Progenitor cell of endocrine pancreas (in vitro differentiated cells): ENCODE measurements at regions not wholly inside any gene's neighbourhood (a gene's known extent, or its start where the extent isn't known, plus 50 kb on each side); places are given as distances from the start of the nearest gene placed in this dataset.

ENCODE experiments used
- DNase-seq: peaks from one replicate; pipeline ENCODE4 v3.0.0; 2021; ENCODE audit warnings: low spot score; ENCODE audit not compliant: unreplicated experiment
- H3K27ac Mint-ChIP-seq: 2 replicates; pipeline ENCODE4 v1.8.0; 2021; ENCODE audit warnings: mild to moderate bottlenecking, moderate library complexity, mixed read lengths
- H3K27me3 Mint-ChIP-seq: 2 replicates; pipeline ENCODE4 v1.8.0; 2021; ENCODE audit warnings: mixed read lengths
- H3K36me3 Mint-ChIP-seq: 2 replicates; pipeline ENCODE4 v1.8.0; 2022; ENCODE audit warnings: mixed read lengths; ENCODE audit not compliant: insufficient read depth
- H3K4me1 Mint-ChIP-seq: 2 replicates; pipeline ENCODE4 v1.8.0; 2021; ENCODE audit warnings: low read depth, mixed read lengths
- H3K4me3 Mint-ChIP-seq: 2 replicates; pipeline ENCODE4 v1.8.0; 2021; ENCODE audit warnings: low read depth, mild to moderate bottlenecking, moderate library complexity, mixed read lengths
- H3K9me3 Mint-ChIP-seq: 2 replicates; pipeline ENCODE4 v1.8.0; 2021; ENCODE audit warnings: low read depth, mixed read lengths
- TF ChIP-seq, protein P1 (sequence below): fragments of 200-600 bp; sonication (generic); IDR thresholded peaks from one replicate; pipeline ENCODE4 v1.5.0; 2021; ENCODE audit warnings: antibody characterized with exemption, mild to moderate bottlenecking; ENCODE audit not compliant: unreplicated experiment

DNA sequence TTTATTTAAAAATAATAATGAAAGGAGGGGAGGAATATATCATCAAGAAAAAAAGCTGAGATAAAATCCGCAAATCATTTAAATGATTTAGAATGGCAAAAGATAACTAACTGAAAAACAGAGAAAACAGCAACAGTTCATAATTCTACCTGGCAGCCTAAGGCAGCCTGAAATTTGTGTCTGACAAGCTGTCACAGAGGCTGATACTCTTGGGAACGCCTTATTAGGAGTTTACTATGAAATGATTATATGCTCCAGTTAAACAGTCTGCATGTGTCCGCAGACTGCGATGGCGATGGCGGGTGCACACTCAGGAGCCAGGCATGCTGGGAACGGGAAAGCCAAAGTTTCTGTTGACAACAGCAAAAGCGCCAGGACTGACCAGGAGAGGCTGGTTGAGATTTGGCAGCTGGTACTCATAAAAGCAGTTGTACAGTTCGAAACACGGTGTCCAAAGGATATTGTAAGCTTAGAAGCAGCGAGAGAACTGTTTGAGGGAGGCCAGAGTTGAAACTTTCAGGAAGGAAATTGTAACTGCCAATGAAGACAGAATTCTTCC is 172.9 kb upstream of the MPPED2 start:
- TF ChIP-seq, protein P1, sequence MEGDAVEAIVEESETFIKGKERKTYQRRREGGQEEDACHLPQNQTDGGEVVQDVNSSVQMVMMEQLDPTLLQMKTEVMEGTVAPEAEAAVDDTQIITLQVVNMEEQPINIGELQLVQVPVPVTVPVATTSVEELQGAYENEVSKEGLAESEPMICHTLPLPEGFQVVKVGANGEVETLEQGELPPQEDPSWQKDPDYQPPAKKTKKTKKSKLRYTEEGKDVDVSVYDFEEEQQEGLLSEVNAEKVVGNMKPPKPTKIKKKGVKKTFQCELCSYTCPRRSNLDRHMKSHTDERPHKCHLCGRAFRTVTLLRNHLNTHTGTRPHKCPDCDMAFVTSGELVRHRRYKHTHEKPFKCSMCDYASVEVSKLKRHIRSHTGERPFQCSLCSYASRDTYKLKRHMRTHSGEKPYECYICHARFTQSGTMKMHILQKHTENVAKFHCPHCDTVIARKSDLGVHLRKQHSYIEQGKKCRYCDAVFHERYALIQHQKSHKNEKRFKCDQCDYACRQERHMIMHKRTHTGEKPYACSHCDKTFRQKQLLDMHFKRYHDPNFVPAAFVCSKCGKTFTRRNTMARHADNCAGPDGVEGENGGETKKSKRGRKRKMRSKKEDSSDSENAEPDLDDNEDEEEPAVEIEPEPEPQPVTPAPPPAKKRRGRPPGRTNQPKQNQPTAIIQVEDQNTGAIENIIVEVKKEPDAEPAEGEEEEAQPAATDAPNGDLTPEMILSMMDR, result no peak
- Mint-ChIP-seq H3K27me3 (no peaks in the 10 kb centered on the region), H3K4me1 (no peaks in the 10 kb centered on the region), H3K27ac (no peak overlapping the region), H3K9me3 (peaks cover 7% of the 10 kb centered on the region), H3K36me3 (no peaks in the 10 kb centered on the region), H3K4me3 (no peak overlapping the region)
- no peak for DNase-seq

DNA sequence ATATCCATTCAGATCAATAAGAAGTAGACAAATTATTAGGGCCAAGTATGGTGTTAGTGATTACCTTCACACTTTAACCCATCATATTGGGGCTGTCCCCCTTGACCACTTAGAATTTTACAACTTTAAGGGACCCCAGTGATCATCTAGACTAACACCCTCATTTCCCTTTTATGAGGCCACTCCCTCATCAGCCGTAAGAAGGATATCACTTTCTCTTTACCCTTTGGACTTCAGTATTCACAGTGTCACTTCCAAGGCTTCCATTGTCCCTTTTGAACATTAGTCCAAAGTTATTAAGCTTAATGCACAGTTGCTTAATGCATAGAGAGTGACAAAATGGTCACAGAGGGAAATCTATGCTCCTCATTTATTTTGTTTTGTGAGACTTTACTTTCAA is 172.4 kb upstream of the MPPED2 start:
- H3K36me3 Mint-ChIP-seq, result no peaks in the 10 kb centered on the region
- peaks cover 7% of the 10 kb centered on the region for H3K9me3 Mint-ChIP-seq
- H3K27me3 Mint-ChIP-seq, result no peaks in the 10 kb centered on the region
- H3K4me1 Mint-ChIP-seq, result no peaks in the 10 kb centered on the region
- DNase-seq, result no peak
- no peak overlapping the region for H3K4me3 Mint-ChIP-seq
- TF ChIP-seq, protein P1, result no peak
- no peak overlapping the region for H3K27ac Mint-ChIP-seq

DNA sequence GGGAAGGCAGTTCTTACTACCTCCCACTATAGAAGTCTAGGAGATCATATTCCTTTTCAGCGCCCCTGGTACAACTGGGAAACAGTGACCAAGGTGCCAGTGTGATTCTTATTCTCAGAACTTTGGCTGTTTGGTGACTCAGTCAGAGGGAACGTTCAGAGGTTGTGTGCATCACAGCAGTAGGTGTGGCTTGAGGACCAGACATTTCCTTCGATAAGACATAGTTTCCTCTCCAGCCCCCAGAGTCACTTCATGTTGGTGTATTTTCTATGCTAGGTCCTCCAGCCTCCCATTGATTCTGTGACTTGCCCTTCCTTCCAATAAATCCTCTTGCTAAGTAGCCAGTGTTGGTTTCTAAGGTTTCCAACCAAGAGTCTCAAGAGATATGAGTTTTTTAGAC is 171.9 kb upstream of the MPPED2 start:
- TF ChIP-seq, protein P1, result no peak
- Mint-ChIP-seq H3K9me3 (peaks cover 7% of the 10 kb centered on the region), H3K27me3 (no peaks in the 10 kb centered on the region), H3K4me3 (no peak overlapping the region), H3K27ac (no peak overlapping the region), H3K36me3 (no peaks in the 10 kb centered on the region), H3K4me1 (no peaks in the 10 kb centered on the region)
- DNase-seq, result no peak

DNA sequence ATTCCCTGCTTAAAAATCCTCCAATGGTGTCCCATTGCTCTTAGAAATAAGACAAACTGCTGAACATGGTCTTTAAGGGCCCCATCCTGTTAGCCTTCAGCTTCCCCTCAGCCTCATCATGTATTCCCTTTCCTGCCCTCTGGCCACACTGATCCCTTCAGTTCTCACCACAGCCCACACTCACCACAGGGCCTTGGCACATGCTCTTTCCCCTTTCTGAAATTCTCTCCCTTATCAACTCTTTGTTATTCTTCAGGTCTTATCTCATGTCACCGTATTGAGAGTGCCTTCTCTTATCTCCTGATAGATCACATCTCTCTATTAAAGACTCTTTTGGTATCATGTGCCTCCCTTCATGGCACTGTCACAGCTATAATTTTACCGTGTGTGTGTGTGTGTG is 167.8 kb upstream of the MPPED2 start:
- H3K4me1 Mint-ChIP-seq, result no peaks in the 10 kb centered on the region
- H3K27ac Mint-ChIP-seq, result no peak overlapping the region
- no peaks in the 10 kb centered on the region for H3K9me3 Mint-ChIP-seq
- H3K36me3 Mint-ChIP-seq, result no peaks in the 10 kb centered on the region
- TF ChIP-seq, protein P1, result no peak
- no peak overlapping the region for H3K4me3 Mint-ChIP-seq
- H3K27me3 Mint-ChIP-seq, result peaks cover 5% of the 10 kb centered on the region
- DNase-seq, result no peak

DNA sequence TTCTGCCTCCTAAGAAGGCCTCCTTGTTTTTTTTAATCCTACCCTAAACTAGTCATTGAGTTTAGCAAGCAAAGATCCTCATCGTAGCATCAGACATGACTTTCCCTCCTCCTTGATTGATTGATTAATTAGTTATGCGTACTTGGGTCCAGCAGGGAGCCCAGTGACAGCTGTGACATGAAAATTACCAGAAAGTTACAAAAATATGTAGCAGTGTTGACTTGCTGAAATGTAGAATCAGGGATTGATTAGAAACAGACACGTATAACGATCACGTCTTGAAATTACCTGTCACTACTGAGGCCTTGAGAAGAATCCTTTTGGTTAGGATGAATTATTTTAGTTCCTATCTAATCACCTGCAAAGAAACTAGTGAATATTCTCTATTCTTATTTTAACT is 167.4 kb upstream of the MPPED2 start:
- no peak overlapping the region for H3K27ac Mint-ChIP-seq
- H3K4me3 Mint-ChIP-seq, result no peak overlapping the region
- H3K4me1 Mint-ChIP-seq, result no peaks in the 10 kb centered on the region
- H3K9me3 Mint-ChIP-seq, result no peaks in the 10 kb centered on the region
- TF ChIP-seq, protein P1, result no peak
- DNase-seq, result no peak
- H3K36me3 Mint-ChIP-seq, result no peaks in the 10 kb centered on the region
- H3K27me3 Mint-ChIP-seq, result peaks cover 5% of the 10 kb centered on the region
